ENCODE measurements at regions not wholly inside any gene's neighbourhood (a gene's known extent, or its start where the extent isn't known, plus 50 kb on each side); places are given as distances from the start of the nearest gene placed in this dataset.

DNA sequence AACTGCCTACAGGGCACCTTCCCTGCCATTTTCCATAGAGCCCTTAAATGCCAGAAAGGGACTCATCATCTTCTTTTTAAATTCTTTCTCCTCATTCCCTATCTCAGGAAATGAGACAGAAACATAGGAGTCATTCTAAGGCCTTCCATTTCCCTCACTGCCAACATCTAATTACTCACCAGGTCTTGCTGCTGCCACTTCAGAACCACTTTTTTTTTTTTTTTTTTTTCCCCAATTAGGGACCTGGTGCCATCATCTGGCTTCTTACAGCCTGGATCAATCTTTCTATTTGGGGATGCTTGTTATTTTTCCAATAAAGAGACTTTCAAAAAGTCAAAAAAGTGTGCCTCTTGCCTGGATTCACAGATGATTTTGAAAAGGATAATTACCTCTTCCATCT is 373.4 kb downstream of the LPIN1 start:
- TF ChIP-seq, protein P1, sequence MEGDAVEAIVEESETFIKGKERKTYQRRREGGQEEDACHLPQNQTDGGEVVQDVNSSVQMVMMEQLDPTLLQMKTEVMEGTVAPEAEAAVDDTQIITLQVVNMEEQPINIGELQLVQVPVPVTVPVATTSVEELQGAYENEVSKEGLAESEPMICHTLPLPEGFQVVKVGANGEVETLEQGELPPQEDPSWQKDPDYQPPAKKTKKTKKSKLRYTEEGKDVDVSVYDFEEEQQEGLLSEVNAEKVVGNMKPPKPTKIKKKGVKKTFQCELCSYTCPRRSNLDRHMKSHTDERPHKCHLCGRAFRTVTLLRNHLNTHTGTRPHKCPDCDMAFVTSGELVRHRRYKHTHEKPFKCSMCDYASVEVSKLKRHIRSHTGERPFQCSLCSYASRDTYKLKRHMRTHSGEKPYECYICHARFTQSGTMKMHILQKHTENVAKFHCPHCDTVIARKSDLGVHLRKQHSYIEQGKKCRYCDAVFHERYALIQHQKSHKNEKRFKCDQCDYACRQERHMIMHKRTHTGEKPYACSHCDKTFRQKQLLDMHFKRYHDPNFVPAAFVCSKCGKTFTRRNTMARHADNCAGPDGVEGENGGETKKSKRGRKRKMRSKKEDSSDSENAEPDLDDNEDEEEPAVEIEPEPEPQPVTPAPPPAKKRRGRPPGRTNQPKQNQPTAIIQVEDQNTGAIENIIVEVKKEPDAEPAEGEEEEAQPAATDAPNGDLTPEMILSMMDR (IDR thresholded peaks at IDR 0.05; ENCODE audit: control insufficient read depth, extremely low read depth, insufficient read depth): no peak

GRCh38 chr2:12120281-12121150 is 374.1 kb downstream of the LPIN1 start:
- no peak for DNase-seq (ENCODE audit: low read depth)
- H3K4me3 ChIP-seq (ENCODE audit: low read depth, low read length): no peak overlapping the region
- TF ChIP-seq, protein P1 (IDR thresholded peaks at IDR 0.05; ENCODE audit: control insufficient read depth, extremely low read depth, insufficient read depth): no peak

More for the DNA sequence above, 373.4 kb downstream of the LPIN1 start:
- DNase-seq (ENCODE audit: low read depth): no peak
- H3K4me3 ChIP-seq (ENCODE audit: low read depth, low read length): no peak overlapping the region

- H3K4me3 ChIP-seq (ENCODE audit: low read depth, low read length): no peak overlapping the region
- DNase-seq (ENCODE audit: low read depth): no peak
- TF ChIP-seq, protein P1 (IDR thresholded peaks at IDR 0.05; ENCODE audit: control insufficient read depth, extremely low read depth, insufficient read depth): no peak
Observed at GRCh38 chr2:12124790-12125189, 378.4 kb downstream of the LPIN1 start.

- H3K4me3 ChIP-seq (ENCODE audit: low read depth, low read length): no peak overlapping the region
- no peak for DNase-seq (ENCODE audit: low read depth)
- TF ChIP-seq, protein P1 (IDR thresholded peaks at IDR 0.05; ENCODE audit: control insufficient read depth, extremely low read depth, insufficient read depth): no peak
Observed at GRCh38 chr2:12126318-12126717, 379.9 kb downstream of the LPIN1 start.

DNA sequence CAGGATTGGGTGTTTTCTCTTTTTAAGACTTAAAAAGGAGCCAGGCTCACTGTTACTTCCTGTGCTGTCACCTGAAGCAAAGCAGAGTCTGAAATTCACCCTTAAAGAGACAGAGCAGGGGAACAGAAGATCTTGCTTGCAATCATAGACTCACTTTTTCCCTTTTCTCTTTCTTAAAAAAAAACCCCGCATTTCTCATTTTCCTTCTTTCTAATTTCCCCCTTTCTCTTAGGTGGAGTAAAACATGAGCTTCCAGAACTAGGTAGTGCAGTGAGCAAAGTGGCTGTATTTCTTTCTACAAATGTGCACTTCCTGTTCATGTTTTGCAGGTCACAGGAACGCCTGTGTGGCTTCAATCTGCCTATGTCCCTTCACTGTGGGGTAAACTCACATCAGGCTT is 381.2 kb downstream of the LPIN1 start:
- no peak for DNase-seq (ENCODE audit: low read depth)
- no peak overlapping the region for H3K4me3 ChIP-seq (ENCODE audit: low read depth, low read length)
- TF ChIP-seq, protein P1 (IDR thresholded peaks at IDR 0.05; ENCODE audit: control insufficient read depth, extremely low read depth, insufficient read depth): no peak

GRCh38 chr2:12131975-12132374 is 385.5 kb downstream of the LPIN1 start:
- TF ChIP-seq, protein P1 (IDR thresholded peaks at IDR 0.05; ENCODE audit: control insufficient read depth, extremely low read depth, insufficient read depth): no peak
- H3K4me3 ChIP-seq (ENCODE audit: low read depth, low read length): no peak overlapping the region
- DNase-seq (ENCODE audit: low read depth): no peak

Data from LNCaP clone FGC (cell line).